HG02623 (cell line): ENCODE measurements at regions not wholly inside any gene's neighbourhood (a gene's known extent, or its start where the extent isn't known, plus 50 kb on each side); places are given as distances from the start of the nearest gene placed in this dataset.

Experiments
- ATAC-seq: cut with Tn5 transposase; IDR thresholded peaks from one replicate; pipeline ENCODE4 v1.9.1; 2021; ENCODE audit warnings: moderate library complexity; ENCODE audit not compliant: unreplicated experiment

- ATAC-seq: no peak
Observed at GRCh38 chr14:85241022-85241855, 288.7 kb upstream of the FLRT2 start.

- no peak for ATAC-seq
Observed at GRCh38 chr14:85242666-85243065, 287.3 kb upstream of the FLRT2 start.

DNA sequence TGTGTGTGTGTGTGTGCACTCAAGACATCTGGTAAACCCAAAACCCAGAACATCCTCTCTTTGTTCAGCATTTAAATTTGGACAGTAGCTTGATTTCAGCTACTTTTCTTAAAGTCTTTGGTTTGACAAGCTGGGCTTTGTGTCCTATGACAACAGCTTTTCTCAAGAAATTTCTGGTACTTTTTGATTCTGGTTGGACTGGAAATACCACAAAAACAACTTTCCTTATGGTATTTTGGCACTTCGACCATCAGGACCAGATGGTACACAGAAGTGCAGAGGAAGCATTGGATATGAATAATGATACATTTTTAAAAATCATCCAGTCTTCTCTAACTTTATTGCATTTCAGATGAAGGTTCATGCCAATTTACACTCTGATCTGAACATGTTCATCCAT is 286.6 kb upstream of the FLRT2 start:
- ATAC-seq: no peak

GRCh38 chr14:85247071-85247470 is 282.9 kb upstream of the FLRT2 start:
- no peak for ATAC-seq

- no peak for ATAC-seq
Observed at GRCh38 chr14:85248881-85249635, 280.9 kb upstream of the FLRT2 start.

DNA sequence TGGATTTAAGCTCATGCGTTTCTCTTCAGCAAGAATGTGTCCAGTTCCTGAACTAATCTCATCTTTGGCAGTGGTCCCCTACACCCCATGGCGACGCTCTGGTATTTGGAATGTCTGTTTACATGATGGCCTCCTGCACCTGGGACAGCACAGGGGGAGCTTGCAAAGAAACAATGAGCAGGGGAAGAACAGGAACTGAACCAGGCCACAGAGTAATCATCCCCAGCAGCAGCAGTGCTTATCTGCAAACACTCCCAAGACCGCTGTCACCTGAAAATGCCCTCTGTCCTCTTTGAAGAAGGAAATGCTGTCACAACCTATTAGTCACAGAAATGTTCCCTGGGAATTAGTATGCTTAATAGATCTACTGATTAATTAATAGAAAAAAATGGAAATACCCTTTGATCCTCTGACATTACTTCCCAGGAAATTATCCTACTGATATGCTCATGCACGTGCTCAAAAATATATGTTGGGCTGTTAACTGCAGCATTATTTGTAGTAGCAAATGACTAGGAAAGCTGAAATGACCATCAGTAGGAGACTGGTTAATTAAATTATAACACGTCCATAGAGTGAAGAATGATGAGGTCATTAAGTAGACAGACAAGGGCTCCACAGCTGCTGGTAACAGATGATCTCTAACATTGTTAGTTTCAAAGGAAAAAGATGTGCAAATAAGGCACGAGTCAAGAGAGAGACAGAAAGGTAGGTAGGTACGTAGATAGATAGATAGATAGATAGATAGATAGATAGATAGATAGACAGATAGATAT is 279.3 kb upstream of the FLRT2 start:
- ATAC-seq: no peak

DNA sequence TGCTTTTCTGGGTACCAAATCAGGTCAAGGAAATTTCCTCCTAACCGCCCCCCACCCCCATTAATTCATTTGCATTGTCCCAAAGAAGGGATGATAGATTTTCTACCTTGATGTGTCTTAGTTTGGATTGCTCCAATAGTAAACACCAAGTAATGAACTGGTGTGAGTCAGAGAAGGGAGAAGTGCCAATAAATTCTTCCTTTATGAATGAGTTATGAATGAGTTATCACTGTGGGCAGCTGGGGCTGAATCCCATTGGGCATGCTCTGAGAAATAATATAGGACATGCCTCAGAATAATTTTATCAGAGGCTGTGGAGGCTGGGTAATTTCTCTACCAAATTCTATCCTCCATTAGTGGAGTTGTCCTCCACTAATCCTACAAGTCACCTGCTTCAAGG is 277.9 kb upstream of the FLRT2 start:
- ATAC-seq: no peak

GRCh38 chr14:85254711-85255110 is 275.2 kb upstream of the FLRT2 start:
- ATAC-seq: no peak

- ATAC-seq: no peak
Observed at GRCh38 chr14:85257287-85257686, 272.7 kb upstream of the FLRT2 start.

GRCh38 chr14:85263916-85264675 is 265.8 kb upstream of the FLRT2 start:
- no peak for ATAC-seq

GRCh38 chr14:85273099-85273677 is 256.8 kb upstream of the FLRT2 start:
- no peak for ATAC-seq

DNA sequence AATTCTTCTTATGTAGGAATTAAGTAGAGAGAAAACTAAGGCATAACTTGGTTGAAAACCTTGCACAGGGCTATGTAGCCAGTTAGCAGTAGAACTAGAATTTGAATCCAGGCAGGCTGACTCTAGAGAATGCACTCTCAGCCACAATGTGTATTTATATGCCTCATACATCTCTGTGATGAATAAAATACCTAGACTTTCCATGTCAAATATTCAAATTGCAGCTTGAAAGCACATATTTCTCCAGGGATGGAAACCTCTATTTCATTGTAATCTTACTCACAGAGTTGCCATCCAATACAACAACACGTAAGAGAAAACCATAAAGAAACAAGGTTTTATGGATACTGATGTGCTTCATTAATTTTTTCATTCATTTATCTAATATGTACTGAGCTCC is 256.0 kb upstream of the FLRT2 start:
- ATAC-seq: no peak

DNA sequence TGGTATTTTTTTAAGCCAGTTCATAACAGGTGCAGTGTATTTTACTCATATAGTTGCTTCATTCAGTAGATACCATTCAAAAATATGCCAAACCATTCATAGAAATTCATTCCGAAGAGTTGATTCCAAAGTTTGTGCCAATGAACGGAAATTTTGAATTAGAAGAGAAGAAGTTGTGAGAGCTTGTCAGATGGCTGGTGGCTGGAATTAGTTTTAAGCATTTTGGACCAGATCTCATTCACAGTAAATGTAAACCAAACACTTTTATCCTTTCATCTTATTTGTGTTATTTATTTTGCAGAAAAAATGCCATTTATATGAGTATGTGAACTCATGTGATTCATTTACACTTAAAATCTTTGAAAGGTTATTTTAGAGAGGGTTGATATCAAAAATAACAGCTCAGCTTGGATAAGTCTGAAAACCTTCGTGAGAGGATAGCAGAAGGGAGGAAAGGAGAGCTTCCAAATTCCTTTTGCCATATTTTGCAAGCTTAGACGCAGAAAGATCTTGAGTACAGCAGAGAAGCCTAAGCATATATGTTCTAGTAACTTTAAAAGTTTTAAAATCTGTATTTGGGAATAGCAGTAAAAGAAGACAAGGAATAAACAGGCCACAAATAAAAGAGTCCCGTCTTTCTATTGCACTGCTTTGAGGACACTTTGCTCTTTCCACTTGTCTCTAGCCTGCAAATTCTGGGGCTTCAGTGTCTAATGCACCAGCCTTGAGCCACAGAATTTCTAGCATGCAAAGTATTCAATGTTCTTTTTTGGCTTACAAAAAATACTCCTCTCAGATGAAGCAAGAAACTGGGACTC is 253.6 kb upstream of the FLRT2 start:
- ATAC-seq: no peak

DNA sequence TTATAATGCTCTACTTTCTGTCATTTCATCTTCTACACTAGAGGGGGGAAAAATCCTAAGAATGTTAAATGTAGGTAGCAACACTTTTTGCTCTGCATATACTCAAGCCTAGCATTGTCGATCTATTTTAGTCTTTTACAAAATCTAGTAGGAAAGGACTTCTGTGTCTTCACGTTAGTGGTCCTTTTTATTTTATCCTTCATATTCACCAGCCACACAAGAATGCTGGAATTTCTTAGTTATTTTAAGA is 253.0 kb upstream of the FLRT2 start:
- ATAC-seq: no peak

GRCh38 chr14:85279407-85279806 is 250.5 kb upstream of the FLRT2 start:
- no peak for ATAC-seq

DNA sequence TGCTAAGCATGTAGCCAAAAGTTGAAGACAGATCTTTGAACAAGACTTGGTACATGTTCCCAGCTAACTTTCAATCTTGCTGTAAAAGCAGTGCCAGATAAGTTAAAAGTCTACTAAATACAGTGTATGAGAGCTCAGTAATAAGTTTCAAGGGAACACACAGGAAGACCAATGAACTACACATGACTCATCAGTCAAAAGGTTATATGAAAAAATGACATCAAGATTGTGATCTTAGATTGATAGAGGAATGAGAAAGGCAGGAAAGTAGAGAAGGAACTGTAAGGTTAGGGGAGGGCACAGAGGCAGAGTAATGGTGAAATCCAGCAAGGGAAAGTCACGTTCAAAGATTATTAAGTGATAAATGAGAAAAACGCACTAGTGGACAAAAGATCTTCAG is 249.9 kb upstream of the FLRT2 start:
- ATAC-seq: no peak

GRCh38 chr14:85281921-85282320 is 248.0 kb upstream of the FLRT2 start:
- no peak for ATAC-seq

DNA sequence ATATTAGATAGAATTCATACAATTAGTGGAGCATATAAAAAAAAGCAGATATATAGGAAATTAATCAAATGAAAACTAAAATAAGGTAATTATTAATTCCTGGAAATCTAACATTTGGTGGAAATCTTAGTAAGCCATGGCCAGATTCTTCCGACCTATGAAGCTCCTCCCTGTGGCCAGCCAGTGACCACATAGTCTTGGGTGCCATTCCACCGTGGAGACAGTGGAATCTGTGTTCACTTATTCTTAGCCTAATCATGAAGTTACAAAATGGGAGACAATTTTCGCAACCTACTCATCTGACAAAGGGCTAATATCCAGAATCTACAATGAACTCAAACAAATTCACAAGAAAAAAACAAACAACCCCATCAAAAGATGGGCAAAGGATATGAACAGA is 241.9 kb upstream of the FLRT2 start:
- no peak for ATAC-seq

GRCh38 chr14:85291731-85292130 is 238.2 kb upstream of the FLRT2 start:
- no peak for ATAC-seq
